ENCODE measurements at regions not wholly inside any gene's neighbourhood (a gene's known extent, or its start where the extent isn't known, plus 50 kb on each side); places are given as distances from the start of the nearest gene placed in this dataset.

GRCh38 chr6:63446405-63446804 lies 125.9 kb upstream of the LOC128125822 start:
- Histone ChIP-seq H2BK5ac (ENCODE audit: insufficient read length, low read length) (no peak overlapping the region), H3K79me2 (ENCODE audit: insufficient read depth, low read length) (no peaks in the 10 kb centered on the region), H3T11ph (ENCODE audit: low read length) (no peak overlapping the region), H2AK5ac (ENCODE audit: insufficient read length, low read length) (no peak overlapping the region), H2BK20ac (ENCODE audit: low read depth, low read length, poor library complexity, severe bottlenecking) (no peak overlapping the region), H3K4ac (ENCODE audit: low read depth, low read length) (no peak overlapping the region), H4K20me1 (ENCODE audit: control insufficient read depth, insufficient read depth, insufficient read length) (no peaks in the 10 kb centered on the region), H3K79me1 (ENCODE audit: insufficient read depth, low read depth, low read length, poor library complexity, severe bottlenecking) (no peaks in the 10 kb centered on the region), H4K91ac (ENCODE audit: insufficient read length, low read depth, low read length) (no peak overlapping the region), H3K9ac (ENCODE audit: extremely low read depth, insufficient read length, low read length) (no peak overlapping the region), H4K5ac (ENCODE audit: insufficient read length, low read depth, low read length) (no peak overlapping the region), H3K23ac (ENCODE audit: insufficient read length, low read depth, low read length) (no peak overlapping the region), H3K27me3 (ENCODE audit: insufficient read depth, low read length) (no peaks in the 10 kb centered on the region), H3K27ac (ENCODE audit: insufficient read length, low read depth, low read length) (no peak overlapping the region), H3K18ac (ENCODE audit: insufficient read length, low read depth, low read length) (no peak overlapping the region), H3K4me2 (ENCODE audit: insufficient read depth, insufficient read length, low read length) (no peak overlapping the region), H2BK15ac (ENCODE audit: low read depth, low read length) (no peak overlapping the region), H2BK120ac (ENCODE audit: low read depth, low read length, poor library complexity, severe bottlenecking) (no peak overlapping the region), H2BK12ac (ENCODE audit: insufficient read length, low read depth, low read length) (no peak overlapping the region), H3K14ac (ENCODE audit: insufficient read depth, low read length) (no peak overlapping the region), H3K4me1 (ENCODE audit: insufficient read depth, low read length) (no peaks in the 10 kb centered on the region), H3K9me3 (ENCODE audit: control insufficient read depth, low read depth, low read length) (no peaks in the 10 kb centered on the region), H3K23me2 (ENCODE audit: insufficient read length, low read depth, low read length, poor library complexity, severe bottlenecking) (no peaks in the 10 kb centered on the region), H2AFZ (ENCODE audit: low read length) (no peak overlapping the region), H4K8ac (replicated peaks; ENCODE audit: insufficient read length, low read depth, low read length) (no peak overlapping the region), H3K56ac (ENCODE audit: insufficient read length, low read depth, low read length) (no peak overlapping the region)
- peaks cover 2 to 14% of the 10 kb centered on the region in 2 experiments; a peak in 2 of 5 replicates for H3K9me3 Mint-ChIP-seq
- no peak overlapping the region for H3K4me3 Mint-ChIP-seq
- no peak overlapping the region; a peak in 1 of 7 replicates for H3K27ac Mint-ChIP-seq
- no peak for TF ChIP-seq CTCF (conservative IDR thresholded peaks at IDR 0.05)
- no peak for DNase-seq
- no peaks in the 10 kb centered on the region for H3K27me3 Mint-ChIP-seq (ENCODE audit: low read depth)
- WGBS (ENCODE audit: extremely low coverage, insufficient read length, low lambda C conversion rate): 100% methylated on average over 1 of the region's 5 CpGs
- H3K4me1 Mint-ChIP-seq: peaks cover 4 to 8% of the 10 kb centered on the region in 2 experiments; a peak in 3 of 4 replicates
- H3K36me3 Mint-ChIP-seq (ENCODE audit: insufficient read depth in 1 of 3, low read depth in 3 of 3): peaks cover 0 to 10% (median 4%) of the 10 kb centered on the region in 3 experiments; a peak in 5 of 7 replicates

Data from H9 (cell line).